GM23248 (cell line): ENCODE measurements at regions not wholly inside any gene's neighbourhood (a gene's known extent, or its start where the extent isn't known, plus 50 kb on each side); places are given as distances from the start of the nearest gene placed in this dataset.
"Not testable (repeated sequence)": the region's sequence is repeated elsewhere in the genome, so short reads cannot be mapped to it uniquely, and the experiment has no call there.

Source experiments
- DNase-seq: peaks from one replicate; pipeline ENCODE4 v3.0.0-alpha.2; 2015
- H2AFZ ChIP-seq: fragments of 200-600 bp; sonication (generic); 2 replicates; pipeline ENCODE4 v1.6.1; 2016; ENCODE audit warnings: antibody characterized with exemption
- H3F3A ChIP-seq: fragments of 200-600 bp; sonication (generic); 2 replicates; pipeline ENCODE4 v1.6.1; 2016; ENCODE audit warnings: mild to moderate bottlenecking, antibody characterized with exemption, mixed run types; ENCODE audit not compliant: insufficient read depth
- H3K27ac ChIP-seq: fragments of 200-600 bp; sonication (generic); 2 replicates; pipeline ENCODE4 v1.5.1; 2016; ENCODE audit warnings: mild to moderate bottlenecking
- H3K27me3 ChIP-seq: fragments of 200-600 bp; sonication (generic); replicated peaks from 2 replicates; pipeline ENCODE4 v1.6.1; 2016; ENCODE audit warnings: mild to moderate bottlenecking; ENCODE audit not compliant: insufficient read depth
- H3K36me3 ChIP-seq: fragments of 200-600 bp; sonication (generic); 2 replicates; pipeline ENCODE4 v1.6.1; 2016; ENCODE audit warnings: low read depth, mild to moderate bottlenecking
- H3K4me1 ChIP-seq: fragments of 200-600 bp; sonication (generic); 2 replicates; pipeline ENCODE4 v1.6.1; 2016; ENCODE audit warnings: mild to moderate bottlenecking; ENCODE audit not compliant: insufficient read depth
- H3K4me2 ChIP-seq: fragments of 200-600 bp; sonication (generic); one replicate; pipeline ENCODE4 v1.6.1; 2016; ENCODE audit warnings: mild to moderate bottlenecking; ENCODE audit not compliant: unreplicated experiment
- H3K4me3 ChIP-seq: fragments of 200-600 bp; sonication (generic); 2 replicates; pipeline ENCODE4 v1.5.1; 2016; ENCODE audit warnings: mild to moderate bottlenecking
- H3K79me2 ChIP-seq: fragments of 200-600 bp; sonication (generic); 2 replicates; pipeline ENCODE4 v1.6.1; 2016; ENCODE audit warnings: mild to moderate bottlenecking; ENCODE audit not compliant: insufficient read depth
- H3K9ac ChIP-seq: fragments of 200-600 bp; sonication (generic); 2 replicates; pipeline ENCODE4 v1.6.1; 2016; ENCODE audit warnings: mild to moderate bottlenecking
- H3K9me2 ChIP-seq: fragments of 200-600 bp; sonication (generic); 2 replicates; pipeline ENCODE4 v1.6.1; 2016; ENCODE audit warnings: mixed run types, mild to moderate bottlenecking, moderate library complexity; ENCODE audit not compliant: insufficient read depth
- H3K9me3 ChIP-seq: fragments of 200-600 bp; sonication (generic); one replicate; pipeline ENCODE4 v1.6.1; 2017; ENCODE audit warnings: low read depth
- H4K20me1 ChIP-seq: fragments of 200-600 bp; sonication (generic); 2 replicates; pipeline ENCODE4 v1.6.0; 2016; ENCODE audit not compliant: insufficient read depth
- EZH2 ChIP-seq: fragments of 200-600 bp; sonication (generic); IDR thresholded peaks from 2 replicates; pipeline ENCODE4 v1.6.1; 2018; ENCODE audit warnings: antibody characterized with exemption, mild to moderate bottlenecking; ENCODE audit not compliant: insufficient read depth, poor library complexity, severe bottlenecking
- EZH2phosphoT487 ChIP-seq: fragments of 200-600 bp; sonication (generic); IDR thresholded peaks from 2 replicates; pipeline ENCODE4 v1.6.1; 2018; ENCODE audit warnings: antibody characterized with exemption, moderate library complexity, mild to moderate bottlenecking, low read depth; ENCODE audit not compliant: insufficient read depth
- WGBS, 2 experiments: methylation state at CpG; one replicate each; pipeline ENCODE4 v1.1.6; 2015 to 2017; ENCODE audit warnings: low lambda C conversion rate in 2 of 2, low coverage in 1 of 2; ENCODE audit errors: missing lambda C conversion rate in 2 of 2; 5-methylcytosine and 5-hydroxymethylcytosine counted together
- in situ Hi-C: fragments of 300-500 bp; cut with MboI; formaldehyde crosslinking; loops from 2 replicates; pipeline ENCODE4 v1.15.0; 2020

DNA sequence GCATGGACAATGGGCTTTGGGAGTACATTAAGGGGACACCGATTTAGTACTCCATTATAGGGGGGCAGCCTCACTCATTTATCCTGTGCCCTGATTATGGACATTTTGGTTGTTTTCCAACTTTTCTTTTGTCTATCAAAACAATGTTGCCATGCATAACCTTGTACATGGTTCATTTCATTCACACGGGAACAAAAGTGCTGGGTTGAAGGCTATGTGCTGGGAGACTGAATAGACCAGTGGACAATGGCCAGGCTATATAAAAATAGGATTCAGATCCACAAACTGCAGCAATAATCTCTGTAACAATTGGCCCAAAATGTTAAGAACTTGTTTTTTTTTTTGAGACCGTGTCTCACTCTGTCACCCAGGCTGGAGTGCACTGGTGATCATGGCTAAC lies 100.7 kb upstream of the GMDS start:
- Histone ChIP-seq H3K4me2 (no peak overlapping the region), H2AFZ (no peak overlapping the region), H3K4me1 (no peaks in the 10 kb centered on the region), H3F3A (0 out of 2 replicates have a peak, but pooled peaks cover 1% of the 10 kb centered on the region), H3K79me2 (no peaks in the 10 kb centered on the region), H3K36me3 (no peaks in the 10 kb centered on the region), H3K9me3 (no peaks in the 10 kb centered on the region), H3K9ac (no peak overlapping the region), H3K27me3 (no peaks in the 10 kb centered on the region), H3K27ac (no peak overlapping the region), H3K9me2 (no peaks in the 10 kb centered on the region; the same call in 1 of the 2 replicates), H4K20me1 (no peaks in the 10 kb centered on the region), H3K4me3 (no peak overlapping the region)
- TF ChIP-seq EZH2, result no peak
- TF ChIP-seq EZH2phosphoT487, result no peak
- no peak for DNase-seq
- in situ Hi-C loops, result no loop called here
- WGBS, 2 experiments, result 76 to 81% methylated on average over 3 of the region's 3 CpGs

DNA sequence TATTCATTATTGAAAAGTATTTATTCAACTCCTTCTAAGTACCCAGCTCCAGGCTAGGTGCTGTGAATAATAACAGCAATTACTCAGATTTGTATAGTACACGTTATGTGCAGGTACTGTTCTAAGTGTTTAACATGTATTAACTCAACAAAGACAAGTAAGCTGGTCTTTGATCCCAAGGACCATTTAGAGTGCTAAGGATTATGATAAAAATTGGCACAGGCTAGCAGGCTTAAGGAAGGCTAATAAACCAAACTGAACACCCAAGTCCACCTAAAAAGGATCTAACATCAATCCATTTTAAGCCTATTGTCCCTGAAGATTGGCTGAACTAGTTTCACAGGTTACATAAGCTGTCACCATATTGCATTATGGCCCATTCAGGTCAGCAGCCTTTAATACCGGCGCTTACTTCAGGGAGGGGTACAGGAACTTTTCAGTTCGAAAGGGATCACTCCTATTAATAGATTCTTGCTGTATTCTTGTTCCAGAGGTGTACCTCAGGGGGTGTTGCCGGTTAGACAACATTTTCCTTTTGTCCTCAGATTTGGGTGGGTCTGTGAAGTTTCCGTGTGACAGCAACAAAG lies 99.0 kb upstream of the GMDS start:
- H3K4me2 ChIP-seq, result no peak overlapping the region
- no peak overlapping the region for H3K9ac ChIP-seq
- H2AFZ ChIP-seq, result no peak overlapping the region
- H4K20me1 ChIP-seq, result no peaks in the 10 kb centered on the region
- no peak overlapping the region for H3K27ac ChIP-seq
- no peak for TF ChIP-seq EZH2phosphoT487
- no peak for TF ChIP-seq EZH2
- H3K4me1 ChIP-seq, result no peaks in the 10 kb centered on the region
- H3K36me3 ChIP-seq, result no peaks in the 10 kb centered on the region
- WGBS, 2 experiments, result 66 to 70% methylated on average over 6 of the region's 6 CpGs
- H3K9me3 ChIP-seq, result no peaks in the 10 kb centered on the region
- H3F3A ChIP-seq, result no peaks in the 10 kb centered on the region
- no peak for DNase-seq
- in situ Hi-C loops, result no loop called here
- no peaks in the 10 kb centered on the region for H3K27me3 ChIP-seq
- no peaks in the 10 kb centered on the region for H3K79me2 ChIP-seq
- H3K9me2 ChIP-seq, result no peaks in the 10 kb centered on the region; the same call in 1 of the 2 replicates
- H3K4me3 ChIP-seq, result no peak overlapping the region

DNA sequence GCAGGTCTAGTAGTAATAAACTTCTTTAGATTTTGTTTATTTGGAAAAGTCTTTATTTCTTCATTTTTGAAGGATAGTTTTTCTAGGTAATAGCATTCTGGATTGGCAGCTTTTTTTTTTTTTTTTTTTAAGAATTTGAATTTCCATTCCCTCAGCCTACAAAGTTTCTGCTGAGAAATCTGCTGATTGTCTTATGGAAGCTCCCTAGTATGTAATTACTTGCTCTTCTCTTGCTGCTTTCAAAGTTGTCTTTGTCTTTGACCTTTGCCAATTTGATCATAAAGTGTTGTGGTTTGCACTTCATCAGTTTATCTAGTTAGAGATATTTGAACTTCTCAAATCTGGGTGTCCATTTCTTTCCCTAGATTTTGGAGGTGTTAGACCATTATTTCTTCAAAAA lies 82.2 kb upstream of the GMDS start:
- no peak for TF ChIP-seq EZH2
- TF ChIP-seq EZH2phosphoT487, result no peak
- H3K36me3 ChIP-seq, result no peaks in the 10 kb centered on the region
- no peak for DNase-seq
- H3K9me2 ChIP-seq, result no peaks in the 10 kb centered on the region
- no peaks in the 10 kb centered on the region for H3K9me3 ChIP-seq
- no peaks in the 10 kb centered on the region for H3K27me3 ChIP-seq
- H3K9ac ChIP-seq, result no peak overlapping the region
- H3K4me3 ChIP-seq, result no peak overlapping the region
- in situ Hi-C loops, result no loop called here
- H3F3A ChIP-seq, result no peaks in the 10 kb centered on the region
- H3K27ac ChIP-seq, result no peak overlapping the region
- H3K79me2 ChIP-seq, result no peaks in the 10 kb centered on the region
- H3K4me1 ChIP-seq, result no peaks in the 10 kb centered on the region
- no peak overlapping the region for H3K4me2 ChIP-seq
- no peak overlapping the region for H2AFZ ChIP-seq
- H4K20me1 ChIP-seq, result no peaks in the 10 kb centered on the region

DNA sequence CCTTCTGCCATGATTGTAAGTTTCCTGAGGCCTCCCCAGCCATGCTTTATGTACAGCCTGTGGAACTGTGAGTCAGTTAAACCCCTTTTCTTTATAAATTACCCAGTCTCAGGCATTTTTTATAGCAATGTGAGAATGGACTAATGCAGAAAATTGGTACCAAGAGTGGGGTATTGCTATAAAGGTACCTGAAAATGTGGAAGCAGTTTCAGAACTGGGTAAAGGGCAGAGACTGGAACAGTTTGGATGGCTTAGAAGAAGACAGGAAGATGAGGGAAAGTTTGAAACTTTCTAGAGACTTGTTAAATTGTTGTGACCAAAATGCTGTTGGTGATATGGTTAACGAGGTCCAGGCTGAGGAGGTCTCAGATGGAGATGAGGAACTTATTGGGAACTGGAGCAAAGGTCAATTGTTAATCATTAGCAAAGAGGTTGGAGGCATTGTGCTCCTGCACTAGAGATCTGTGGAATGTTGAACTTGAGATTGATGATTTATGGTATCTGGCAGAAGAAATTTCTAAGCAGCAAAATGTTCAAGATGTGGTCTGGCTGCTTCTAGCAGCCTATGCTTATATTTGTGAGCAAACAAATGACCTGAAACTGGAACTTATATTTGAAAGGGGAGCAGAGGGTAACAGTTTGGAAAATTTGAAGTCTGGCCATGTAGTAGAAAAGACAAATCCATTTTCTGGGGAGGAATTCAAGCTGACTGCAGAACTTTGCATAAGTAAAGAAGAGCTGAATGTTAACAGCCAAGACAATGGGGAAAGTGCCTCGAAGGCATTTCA lies 79.0 kb upstream of the GMDS start:
- Histone ChIP-seq H3F3A (no peaks in the 10 kb centered on the region), H3K4me2 (no peak overlapping the region), H3K4me1 (no peaks in the 10 kb centered on the region), H3K4me3 (no peak overlapping the region), H3K27me3 (no peaks in the 10 kb centered on the region), H3K9me2 (no peaks in the 10 kb centered on the region), H3K9ac (no peak overlapping the region), H4K20me1 (no peaks in the 10 kb centered on the region), H3K9me3 (no peaks in the 10 kb centered on the region), H3K79me2 (no peaks in the 10 kb centered on the region), H3K27ac (no peak overlapping the region), H3K36me3 (no peaks in the 10 kb centered on the region), H2AFZ (no peak overlapping the region)
- no peak for DNase-seq
- TF ChIP-seq EZH2phosphoT487 (no peak), EZH2 (no peak)
- WGBS, 2 experiments, result 18 to 24% methylated on average over 2 of the region's 2 CpGs
- in situ Hi-C loops, result no loop called here

DNA sequence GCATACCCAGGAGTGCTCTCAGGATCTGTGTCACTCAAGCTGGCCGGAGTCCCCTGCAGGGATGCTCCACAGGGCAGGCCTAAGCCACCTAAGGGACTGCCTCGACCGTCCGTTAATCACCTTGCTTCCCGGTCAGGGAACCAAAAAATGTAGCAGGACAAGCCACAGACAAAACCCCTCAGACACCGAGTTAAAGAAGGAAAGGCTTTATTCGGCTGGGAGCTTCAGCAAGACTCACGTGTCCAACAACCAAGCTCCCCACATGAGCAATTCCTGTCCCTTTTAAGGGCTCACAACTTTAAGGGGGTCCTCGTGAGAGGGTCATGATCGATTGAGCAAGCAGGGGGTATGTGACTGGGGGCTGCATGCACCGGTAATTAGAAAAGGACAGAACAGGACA lies 72.1 kb upstream of the GMDS start:
- H3K9me3 ChIP-seq, H3K4me2 ChIP-seq, H3K9ac ChIP-seq, H3K4me3 ChIP-seq, H3F3A ChIP-seq, H4K20me1 ChIP-seq, H3K27me3 ChIP-seq, H3K27ac ChIP-seq, H2AFZ ChIP-seq, DNase-seq, H3K79me2 ChIP-seq, H3K9me2 ChIP-seq, in situ Hi-C loops, H3K4me1 ChIP-seq, H3K36me3 ChIP-seq: not testable (repeated sequence)
- WGBS, 2 experiments, result 67 to 69% methylated on average over 11 of the region's 11 CpGs
